ENCODE measurements at regions not wholly inside any gene's neighbourhood (a gene's known extent, or its start where the extent isn't known, plus 50 kb on each side); places are given as distances from the start of the nearest gene placed in this dataset.

DNA sequence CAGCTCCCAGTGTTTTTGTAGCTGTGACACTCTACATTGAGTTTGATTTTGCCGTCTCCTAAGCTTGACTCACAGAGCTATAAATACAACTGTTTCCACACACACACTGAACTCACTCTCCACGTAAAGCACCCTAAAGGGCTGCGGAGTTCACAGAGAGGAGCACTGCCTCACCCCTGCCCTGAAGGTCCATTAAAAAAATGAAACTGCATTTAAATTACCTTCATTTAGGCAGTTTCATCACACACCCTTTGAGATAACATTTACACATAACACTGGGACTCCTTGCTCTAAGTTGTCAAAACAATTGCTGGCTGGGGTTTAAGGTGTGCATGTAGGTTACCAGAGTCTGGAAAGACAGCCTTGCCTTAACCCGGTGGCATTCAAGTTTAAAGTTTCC, 137.1 kb upstream of the MAGI3 start (continued):
- TF ChIP-seq EGR1 (IDR thresholded peaks at IDR 0.05; ENCODE audit: borderline replicate concordance, low read depth, low read length) (no peak), CTBP2 (IDR thresholded peaks at IDR 0.05; ENCODE audit: borderline replicate concordance, insufficient read depth, insufficient read length, low read length) (no peak), POLR2A (IDR thresholded peaks at IDR 0.05; ENCODE audit: control extremely low read depth in 1 of 2, low read depth in 2 of 2, low read length in 2 of 2) (no peak), CHD1 (IDR thresholded peaks at IDR 0.05; ENCODE audit: low read depth, low read length) (no peak)

Data from H1 (cell line).